NB4 (cell line): ENCODE measurements at regions not wholly inside any gene's neighbourhood (a gene's known extent, or its start where the extent isn't known, plus 50 kb on each side); places are given as distances from the start of the nearest gene placed in this dataset.
A peak's percentile ranks its signal among the peaks of the same experiment; 100 is the strongest.

ENCODE experiments used
- DNase-seq: peaks from one replicate; pipeline ENCODE4 v3.0.0; 2010; ENCODE audit warnings: low read depth
- H3K4me3 ChIP-seq: one replicate; pipeline ENCODE4 v1.5.1; 2011; ENCODE audit warnings: mild to moderate bottlenecking, low read depth, low read length, moderate library complexity
- CTCF ChIP-seq: IDR thresholded peaks from one replicate; pipeline ENCODE4 v1.5.1; 2012; ENCODE audit warnings: low read depth, low read length
- MAX ChIP-seq: IDR thresholded peaks from 2 replicates; pipeline ENCODE4 v1.6.1; 2011; ENCODE audit warnings: low read depth, low read length
- MYC ChIP-seq: IDR thresholded peaks from 2 replicates; pipeline ENCODE4 v1.6.1; 2011; ENCODE audit warnings: low read depth, low read length
- POLR2A ChIP-seq: IDR thresholded peaks from 2 replicates; pipeline ENCODE4 v1.6.1; 2011; ENCODE audit warnings: mild to moderate bottlenecking; ENCODE audit not compliant: insufficient read length; ENCODE audit errors: extremely low read depth

GRCh38 chr5:142455856-142456255, 131.0 kb upstream of the SPRY4 start:
- no peak for TF ChIP-seq POLR2A
- TF ChIP-seq CTCF = no peak
- TF ChIP-seq MAX = no peak
- TF ChIP-seq MYC = no peak
- H3K4me3 ChIP-seq = no peak overlapping the region
- DNase-seq = peak; percentile 52

GRCh38 chr5:142453932-142454331, 129.1 kb upstream of the SPRY4 start:
- H3K4me3 ChIP-seq = no peak overlapping the region
- no peak for DNase-seq
- TF ChIP-seq MAX = no peak
- no peak for TF ChIP-seq POLR2A
- TF ChIP-seq MYC = no peak
- TF ChIP-seq CTCF = no peak

- DNase-seq = no peak
- TF ChIP-seq MYC (no peak), MAX (no peak), POLR2A (no peak), CTCF (no peak)
- no peak overlapping the region for H3K4me3 ChIP-seq
These were observed 125.6 kb upstream of the SPRY4 start for GRCh38 chr5:142450419-142450818.

GRCh38 chr5:142447887-142448286, 123.1 kb upstream of the SPRY4 start:
- H3K4me3 ChIP-seq = no peak overlapping the region
- DNase-seq = no peak
- TF ChIP-seq MYC (no peak), MAX (no peak), POLR2A (no peak), CTCF (no peak)

- TF ChIP-seq MYC (no peak), CTCF (no peak), POLR2A (no peak), MAX (no peak)
- no peak overlapping the region for H3K4me3 ChIP-seq
- no peak for DNase-seq
These were observed 122.1 kb upstream of the SPRY4 start for GRCh38 chr5:142446960-142447279.

GRCh38 chr5:142446131-142446959, 121.5 kb upstream of the SPRY4 start:
- DNase-seq = no peak
- no peak overlapping the region for H3K4me3 ChIP-seq

More at GRCh38 chr5:142446131-142446959, 121.5 kb upstream of the SPRY4 start:
- TF ChIP-seq POLR2A (no peak), CTCF (no peak), MYC (no peak), MAX (no peak)
